ENCODE measurements at regions not wholly inside any gene's neighbourhood (a gene's known extent, or its start where the extent isn't known, plus 50 kb on each side); places are given as distances from the start of the nearest gene placed in this dataset.

- no peak for DNase-seq (ENCODE audit: insufficient read length, low spot score)
- no peak for TF ChIP-seq POLR2A (IDR thresholded peaks at IDR 0.05; ENCODE audit: low read depth, low read length)
- no peak for FAIRE-seq
Measured at GRCh38 chr10:128481152-128481840, 355.1 kb upstream of the MKI67 start.

- FAIRE-seq (no peak), DNase-seq (ENCODE audit: insufficient read length, low spot score) (no peak)
- TF ChIP-seq POLR2A (IDR thresholded peaks at IDR 0.05; ENCODE audit: low read depth, low read length): no peak
Measured at GRCh38 chr10:128482052-128482451, 355.8 kb upstream of the MKI67 start.

- TF ChIP-seq POLR2A (IDR thresholded peaks at IDR 0.05; ENCODE audit: low read depth, low read length): no peak
- DNase-seq (ENCODE audit: insufficient read length, low spot score) (no peak), FAIRE-seq (no peak)
Measured at GRCh38 chr10:128483216-128483615, 357.0 kb upstream of the MKI67 start.

- TF ChIP-seq POLR2A (IDR thresholded peaks at IDR 0.05; ENCODE audit: low read depth, low read length): no peak
- FAIRE-seq: no peak
Measured at GRCh38 chr10:128484041-128484440, 357.8 kb upstream of the MKI67 start.

GRCh38 chr10:128485701-128486235 is 359.5 kb upstream of the MKI67 start:
- FAIRE-seq (no peak), DNase-seq (ENCODE audit: insufficient read length, low spot score) (no peak)
- no peak for TF ChIP-seq POLR2A (IDR thresholded peaks at IDR 0.05; ENCODE audit: low read depth, low read length)

More at GRCh38 chr10:128484041-128484440, 357.8 kb upstream of the MKI67 start:
- no peak for DNase-seq (ENCODE audit: insufficient read length, low spot score)

- DNase-seq (ENCODE audit: insufficient read length, low spot score): no peak
- no peak for TF ChIP-seq POLR2A (IDR thresholded peaks at IDR 0.05; ENCODE audit: low read depth, low read length)
- FAIRE-seq: no peak
Measured at GRCh38 chr10:128487517-128487916, 361.3 kb upstream of the MKI67 start.

DNA sequence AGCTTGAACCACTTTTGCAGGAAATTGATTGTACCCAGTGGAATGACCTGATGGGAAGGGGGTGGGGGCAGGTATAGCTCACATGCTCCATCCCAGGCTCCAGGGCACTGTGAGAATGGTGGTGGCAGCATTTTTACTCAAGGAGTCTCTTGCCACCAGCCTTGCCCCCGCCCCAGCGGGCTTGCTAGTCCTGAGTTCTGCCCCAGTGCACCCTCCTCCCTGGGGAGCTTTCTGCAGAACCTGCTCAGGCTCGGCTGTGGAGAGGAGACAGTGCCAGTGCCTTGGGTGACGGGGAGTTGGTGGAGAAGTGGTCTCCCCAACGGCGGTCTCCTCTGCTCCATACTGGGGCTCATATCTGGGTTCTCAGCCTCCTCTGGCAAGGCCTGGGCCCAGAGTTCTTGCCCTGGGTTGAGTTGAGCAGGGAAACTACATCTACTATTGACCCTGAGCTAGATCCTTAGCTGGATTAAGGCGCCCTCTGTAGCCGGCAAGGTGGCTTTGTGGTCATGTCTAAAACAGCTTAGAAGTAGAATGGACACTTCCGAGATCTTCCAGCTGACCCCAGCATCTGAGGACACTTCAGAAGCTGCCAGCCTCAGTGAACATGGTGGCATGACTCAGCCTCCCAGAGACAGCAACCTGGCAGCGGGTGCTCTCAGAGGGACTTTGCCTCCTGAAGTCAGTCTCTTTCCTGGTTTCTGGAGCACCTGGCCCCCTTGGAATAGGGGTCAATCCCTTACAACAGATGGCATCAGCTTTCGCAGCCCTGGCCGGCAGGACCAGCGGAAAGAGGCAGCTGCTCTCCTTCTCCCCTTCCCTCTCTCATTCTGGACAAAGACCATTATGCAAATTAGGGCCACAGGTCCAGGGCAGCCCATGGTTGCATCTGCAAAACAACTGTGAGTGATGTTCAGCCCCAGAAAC is 363.4 kb upstream of the MKI67 start:
- no peak for FAIRE-seq
- no peak for TF ChIP-seq POLR2A (IDR thresholded peaks at IDR 0.05; ENCODE audit: low read depth, low read length)
- DNase-seq (ENCODE audit: insufficient read length, low spot score): no peak

GRCh38 chr10:128491686-128492085 is 365.5 kb upstream of the MKI67 start:
- FAIRE-seq: no peak

GRCh38 chr10:128493811-128494210 is 367.6 kb upstream of the MKI67 start:
- TF ChIP-seq POLR2A (IDR thresholded peaks at IDR 0.05; ENCODE audit: low read depth, low read length): no peak
- DNase-seq (ENCODE audit: insufficient read length, low spot score) (no peak), FAIRE-seq (no peak)

More at GRCh38 chr10:128491686-128492085, 365.5 kb upstream of the MKI67 start:
- no peak for TF ChIP-seq POLR2A (IDR thresholded peaks at IDR 0.05; ENCODE audit: low read depth, low read length)
- DNase-seq (ENCODE audit: insufficient read length, low spot score): no peak

DNA sequence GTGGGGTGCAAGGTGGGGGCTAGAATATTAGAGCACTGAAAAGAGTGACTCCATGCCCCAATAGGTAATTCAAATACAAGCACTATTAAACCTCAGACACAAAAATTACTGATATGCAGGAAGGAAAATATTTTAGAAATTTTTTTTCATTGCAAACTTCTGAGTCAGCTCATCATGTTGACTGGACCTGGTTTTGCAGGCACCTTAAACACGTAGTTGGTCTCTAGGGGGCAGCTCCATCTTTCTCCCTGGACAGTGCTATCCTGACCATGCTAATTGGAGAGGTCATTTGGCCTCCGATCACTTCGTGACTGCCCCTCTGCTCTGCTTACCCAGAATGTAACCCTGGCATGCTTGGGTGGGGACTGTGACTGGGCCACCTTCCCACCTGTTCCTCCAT is 368.4 kb upstream of the MKI67 start:
- FAIRE-seq (no peak), DNase-seq (ENCODE audit: insufficient read length, low spot score) (no peak)
- TF ChIP-seq POLR2A (IDR thresholded peaks at IDR 0.05; ENCODE audit: low read depth, low read length): no peak

DNA sequence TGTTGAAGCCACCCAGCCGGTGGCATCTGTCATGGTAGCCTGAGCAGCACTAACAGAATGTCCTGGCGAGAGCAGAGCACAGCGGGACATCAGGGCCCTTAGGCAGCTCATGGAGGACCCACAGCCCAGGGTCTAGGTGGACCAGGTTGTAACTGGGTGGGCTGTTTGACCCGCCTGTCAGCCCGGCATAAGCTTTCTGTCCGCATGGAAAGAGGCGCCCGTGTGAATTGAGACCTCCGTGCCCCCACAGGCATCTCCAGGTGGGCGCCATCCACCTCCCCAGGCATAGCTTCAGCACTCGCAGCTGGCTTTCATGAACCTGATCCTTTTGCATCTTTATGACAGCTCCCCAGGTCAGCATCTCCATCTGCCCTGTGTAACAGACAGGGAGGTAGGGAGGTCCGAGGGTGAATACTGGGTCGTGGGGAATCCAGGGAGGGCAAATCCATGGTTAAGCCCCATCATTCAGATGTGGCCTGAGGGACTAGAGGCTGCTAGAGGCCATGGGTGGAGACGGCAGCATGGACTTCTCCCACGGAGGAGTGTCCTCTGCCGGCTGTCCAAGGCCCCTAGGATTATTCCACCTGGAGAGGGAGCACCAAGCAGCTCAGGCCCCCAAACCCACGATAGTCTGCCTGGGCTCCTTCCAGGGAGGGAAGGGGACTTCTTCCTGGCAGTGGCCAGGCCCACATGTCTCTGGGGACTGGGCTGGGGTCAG is 371.6 kb upstream of the MKI67 start:
- no peak for DNase-seq (ENCODE audit: insufficient read length, low spot score)
- no peak for TF ChIP-seq POLR2A (IDR thresholded peaks at IDR 0.05; ENCODE audit: low read depth, low read length)
- FAIRE-seq: no peak

DNA sequence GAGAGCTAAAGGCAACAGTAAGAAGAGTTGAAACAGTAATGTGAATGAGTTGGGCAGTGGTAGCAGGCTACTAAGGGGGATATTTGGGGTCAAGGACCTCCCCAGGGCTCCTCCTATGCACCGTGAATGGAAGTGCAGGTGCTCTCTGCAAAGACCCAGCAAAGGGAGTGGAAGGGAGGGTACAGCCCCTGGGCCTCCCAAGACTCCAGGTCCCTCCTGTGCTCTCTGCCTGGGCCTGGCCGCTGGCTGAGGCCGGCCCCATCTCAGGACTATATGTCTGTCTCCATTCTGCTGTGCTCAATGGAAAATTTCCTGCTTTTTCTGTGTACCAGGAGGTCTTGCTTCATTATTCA is 372.1 kb upstream of the MKI67 start:
- DNase-seq (ENCODE audit: insufficient read length, low spot score) (no peak), FAIRE-seq (no peak)
- TF ChIP-seq POLR2A (IDR thresholded peaks at IDR 0.05; ENCODE audit: low read depth, low read length): no peak

GRCh38 chr10:128498746-128499145 is 372.5 kb upstream of the MKI67 start:
- no peak for FAIRE-seq
- no peak for TF ChIP-seq POLR2A (IDR thresholded peaks at IDR 0.05; ENCODE audit: low read depth, low read length)

DNA sequence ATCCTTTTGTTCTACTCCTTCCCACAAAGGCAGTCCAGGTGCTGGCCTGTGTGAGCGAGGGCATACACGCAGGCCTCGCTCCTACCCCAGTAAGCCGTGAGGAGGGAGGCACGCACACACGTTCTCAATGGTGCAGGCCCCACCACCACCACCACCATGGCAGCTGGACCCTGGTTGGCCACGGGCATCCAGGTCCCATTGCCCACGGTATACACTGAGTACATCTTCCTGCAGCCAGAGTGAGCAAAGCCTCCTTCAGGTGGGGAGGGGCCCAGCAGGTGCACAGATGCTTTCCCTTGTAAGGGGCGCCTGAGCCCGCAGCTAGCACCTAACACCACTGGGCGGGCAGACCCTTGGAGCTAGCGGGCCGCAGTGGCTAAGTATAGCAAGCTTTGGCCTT is 373.3 kb upstream of the MKI67 start:
- TF ChIP-seq POLR2A (IDR thresholded peaks at IDR 0.05; ENCODE audit: low read depth, low read length): no peak
- FAIRE-seq (no peak), DNase-seq (ENCODE audit: insufficient read length, low spot score) (no peak)

More at GRCh38 chr10:128498746-128499145, 372.5 kb upstream of the MKI67 start:
- no peak for DNase-seq (ENCODE audit: insufficient read length, low spot score)

All from H54 (cell line).